ENCODE measurements at regions not wholly inside any gene's neighbourhood (a gene's known extent, or its start where the extent isn't known, plus 50 kb on each side); places are given as distances from the start of the nearest gene placed in this dataset.

DNA sequence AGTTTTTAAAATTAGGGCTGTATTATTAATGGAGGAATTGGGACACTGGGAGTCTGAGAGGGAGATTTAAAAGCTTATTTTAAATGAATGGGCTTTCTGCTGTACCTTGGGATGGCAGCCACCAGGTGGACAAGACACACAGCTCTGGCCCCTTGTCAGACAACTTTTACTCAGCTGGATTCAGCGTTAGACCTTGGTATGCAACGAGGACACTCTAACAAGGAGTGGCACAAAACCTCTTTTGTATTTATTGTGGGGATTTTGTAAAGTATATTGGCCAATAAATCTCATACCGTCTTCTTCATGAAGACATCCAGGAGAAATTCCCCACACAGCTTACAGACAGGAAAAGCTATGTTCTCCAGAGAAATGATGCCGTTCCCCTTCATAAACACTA is 105.7 kb downstream of the LCA5 start:
- DNase-seq: no peak
- Histone ChIP-seq H3K9me3 (no peaks in the 10 kb centered on the region), H3K27me3 (no peaks in the 10 kb centered on the region), H3K36me3 (no peaks in the 10 kb centered on the region), H3K4me1 (no peaks in the 10 kb centered on the region), H3K4me3 (no peak overlapping the region), H3K27ac (no peak overlapping the region)
- intact Hi-C loops (cut with DNase I; ENCODE audit: low total_unique reads): no loop called here
- WGBS, 5 donors: 46 to 64% (median 57%) methylated on average over 4 of the region's 4 CpGs
- TF ChIP-seq POLR2A (IDR thresholded peaks at IDR 0.05) (no peak), POLR2AphosphoS5 (IDR thresholded peaks at IDR 0.05) (no peak)
- TF ChIP-seq, protein P1, sequence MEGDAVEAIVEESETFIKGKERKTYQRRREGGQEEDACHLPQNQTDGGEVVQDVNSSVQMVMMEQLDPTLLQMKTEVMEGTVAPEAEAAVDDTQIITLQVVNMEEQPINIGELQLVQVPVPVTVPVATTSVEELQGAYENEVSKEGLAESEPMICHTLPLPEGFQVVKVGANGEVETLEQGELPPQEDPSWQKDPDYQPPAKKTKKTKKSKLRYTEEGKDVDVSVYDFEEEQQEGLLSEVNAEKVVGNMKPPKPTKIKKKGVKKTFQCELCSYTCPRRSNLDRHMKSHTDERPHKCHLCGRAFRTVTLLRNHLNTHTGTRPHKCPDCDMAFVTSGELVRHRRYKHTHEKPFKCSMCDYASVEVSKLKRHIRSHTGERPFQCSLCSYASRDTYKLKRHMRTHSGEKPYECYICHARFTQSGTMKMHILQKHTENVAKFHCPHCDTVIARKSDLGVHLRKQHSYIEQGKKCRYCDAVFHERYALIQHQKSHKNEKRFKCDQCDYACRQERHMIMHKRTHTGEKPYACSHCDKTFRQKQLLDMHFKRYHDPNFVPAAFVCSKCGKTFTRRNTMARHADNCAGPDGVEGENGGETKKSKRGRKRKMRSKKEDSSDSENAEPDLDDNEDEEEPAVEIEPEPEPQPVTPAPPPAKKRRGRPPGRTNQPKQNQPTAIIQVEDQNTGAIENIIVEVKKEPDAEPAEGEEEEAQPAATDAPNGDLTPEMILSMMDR (IDR thresholded peaks at IDR 0.05): peak in 1 of 7 experiments; percentile 17

DNA sequence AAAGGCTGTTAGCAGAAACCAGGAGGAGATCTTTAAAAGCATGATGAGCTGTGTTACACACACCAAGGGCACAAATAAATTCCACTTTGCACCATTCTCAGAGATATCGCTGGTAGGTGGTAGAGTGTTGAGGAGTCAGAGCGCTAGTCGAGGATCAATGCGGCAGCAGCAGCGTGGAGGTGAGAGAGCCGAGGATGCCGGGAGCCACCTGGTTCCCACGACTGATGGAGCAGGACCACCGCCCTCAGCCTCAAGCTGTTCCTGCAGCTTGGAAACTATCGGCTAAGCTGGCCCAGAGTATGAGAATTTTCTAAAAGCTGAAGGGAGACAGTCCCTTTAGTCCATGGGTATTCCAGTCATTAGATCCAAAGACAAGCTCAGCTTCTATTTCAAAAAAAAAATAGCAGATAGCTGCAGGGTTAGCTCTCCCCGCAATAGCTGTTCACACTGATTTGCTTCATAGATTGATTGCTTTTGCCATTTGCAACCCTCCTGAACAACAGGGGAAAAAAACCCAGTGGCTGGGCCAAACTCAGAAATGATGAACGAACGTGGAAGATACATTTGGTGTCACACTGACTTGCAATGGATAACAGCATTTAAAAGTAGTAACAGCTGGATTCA is 106.2 kb downstream of the LCA5 start:
- no peaks in the 10 kb centered on the region for H3K9me3 ChIP-seq
- DNase-seq: no peak
- no peaks in the 10 kb centered on the region for H3K36me3 ChIP-seq
- no peak overlapping the region for H3K4me3 ChIP-seq
- no peaks in the 10 kb centered on the region for H3K4me1 ChIP-seq
- H3K27me3 ChIP-seq: no peaks in the 10 kb centered on the region
- WGBS, 5 donors: 86 to 95% (median 95%) methylated on average over 13 of the region's 13 CpGs
- intact Hi-C loops (cut with DNase I; ENCODE audit: low total_unique reads): no loop called here
- no peak for TF ChIP-seq POLR2AphosphoS5 (IDR thresholded peaks at IDR 0.05)
- no peak for TF ChIP-seq EP300 (IDR thresholded peaks at IDR 0.05)
- no peak for TF ChIP-seq POLR2A (IDR thresholded peaks at IDR 0.05)
- TF ChIP-seq, protein P1 (IDR thresholded peaks at IDR 0.05): no peak
- H3K27ac ChIP-seq: no peak overlapping the region

DNA sequence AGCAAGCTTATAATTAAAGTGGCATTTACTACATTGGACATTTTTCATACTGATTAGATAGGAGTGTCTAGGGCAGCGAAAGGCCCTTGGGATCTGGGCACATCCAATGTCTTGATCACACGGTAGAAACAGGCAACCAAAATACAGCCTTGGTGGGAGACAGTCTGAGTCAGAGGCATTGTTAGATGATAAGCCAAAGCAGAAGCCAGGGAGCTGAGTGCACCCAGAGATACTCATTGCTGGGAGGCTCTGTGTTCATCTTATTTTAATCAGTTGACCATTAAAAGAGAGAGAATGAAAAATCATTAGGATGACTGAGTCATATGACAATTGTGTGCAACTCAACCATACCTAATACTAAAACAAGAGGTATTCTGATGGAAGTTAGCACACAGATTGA is 109.5 kb downstream of the LCA5 start:
- no peaks in the 10 kb centered on the region for H3K27me3 ChIP-seq
- no peak overlapping the region for H3K27ac ChIP-seq
- H3K4me3 ChIP-seq: no peak overlapping the region
- no peaks in the 10 kb centered on the region for H3K9me3 ChIP-seq
- TF ChIP-seq, protein P1 (IDR thresholded peaks at IDR 0.05): no peak
- TF ChIP-seq POLR2A (IDR thresholded peaks at IDR 0.05): no peak
- no peak for TF ChIP-seq EP300 (IDR thresholded peaks at IDR 0.05)
- no peak for TF ChIP-seq POLR2AphosphoS5 (IDR thresholded peaks at IDR 0.05)
- DNase-seq: no peak
- intact Hi-C loops (cut with DNase I; ENCODE audit: low total_unique reads): no loop called here
- H3K36me3 ChIP-seq: no peaks in the 10 kb centered on the region
- WGBS, 5 donors: 79 to 92% (median 91%) methylated on average over 2 of the region's 2 CpGs
- no peaks in the 10 kb centered on the region for H3K4me1 ChIP-seq

DNA sequence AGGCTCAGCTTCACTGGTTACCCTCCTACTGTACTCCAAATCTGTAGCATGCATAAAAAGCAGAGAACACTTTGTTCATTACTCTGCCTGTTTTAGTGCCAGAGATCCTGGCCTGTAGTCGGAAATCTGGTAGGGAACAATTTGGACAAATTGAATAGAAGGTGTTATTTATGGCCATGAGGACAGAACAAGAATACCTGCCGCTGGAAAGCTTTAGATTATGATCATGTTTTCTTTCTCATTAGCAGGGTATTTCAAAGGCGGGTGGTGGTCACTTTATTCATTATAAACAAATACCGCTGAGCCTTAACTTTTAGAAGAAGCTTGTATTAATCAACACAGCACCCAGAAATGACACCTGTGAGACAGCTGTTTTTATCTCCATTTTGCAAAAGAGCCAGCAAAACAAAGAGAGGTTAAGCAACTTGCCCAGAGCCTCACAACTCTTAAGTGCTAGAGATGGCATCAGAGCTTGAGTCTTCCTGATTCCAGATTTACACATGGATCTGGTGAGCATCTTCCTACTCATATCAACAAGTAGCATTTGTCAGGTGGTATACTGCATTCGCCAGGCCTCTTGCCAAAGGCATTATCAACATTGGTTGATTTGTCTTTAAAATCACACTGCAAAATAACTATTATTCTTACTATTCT is 110.5 kb downstream of the LCA5 start:
- intact Hi-C loops (cut with DNase I; ENCODE audit: low total_unique reads): no loop called here
- no peak overlapping the region for H3K4me3 ChIP-seq
- H3K4me1 ChIP-seq: peaks cover 0 to 7% (median 4%) of the 10 kb centered on the region in 4 donors
- H3K9me3 ChIP-seq: no peaks in the 10 kb centered on the region
- 83 to 92% (median 87%) methylated on average over 5 of the region's 5 CpGs for WGBS, 5 donors
- no peak overlapping the region for H3K27ac ChIP-seq
- no peak for TF ChIP-seq POLR2AphosphoS5 (IDR thresholded peaks at IDR 0.05)
- TF ChIP-seq, protein P1 (IDR thresholded peaks at IDR 0.05): no peak
- TF ChIP-seq EP300 (IDR thresholded peaks at IDR 0.05): no peak
- TF ChIP-seq POLR2A (IDR thresholded peaks at IDR 0.05): no peak
- no peaks in the 10 kb centered on the region for H3K36me3 ChIP-seq
- no peak for DNase-seq
- H3K27me3 ChIP-seq: no peaks in the 10 kb centered on the region

Data from stomach (tissue), 8 donors.